Fibroblast of pulmonary artery (primary cell): ENCODE measurements at regions not wholly inside any gene's neighbourhood (a gene's known extent, or its start where the extent isn't known, plus 50 kb on each side); places are given as distances from the start of the nearest gene placed in this dataset.
"Not testable (repeated sequence)": the region's sequence is repeated elsewhere in the genome, so short reads cannot be mapped to it uniquely, and the experiment has no call there.

Experiments used
- DNase-seq: peaks from one replicate; pipeline ENCODE4 v3.0.0-alpha.2; 2010; ENCODE audit warnings: low read depth
- H3K4me3 ChIP-seq: replicated peaks from 2 replicates; pipeline ENCODE4 v1.5.1; 2011; ENCODE audit warnings: low read depth, mild to moderate bottlenecking, control low read depth, low read length, moderate library complexity
- CTCF ChIP-seq: IDR thresholded peaks from 2 replicates; pipeline ENCODE4 v1.5.1; 2011; ENCODE audit warnings: mild to moderate bottlenecking, control low read depth, low read length, inconsistent platforms; ENCODE audit errors: missing control alignments

GRCh38 chr3:104257486-104257885 lies 1109.2 kb upstream of the ALCAM start:
- no peak overlapping the region for H3K4me3 ChIP-seq
- no peak for TF ChIP-seq CTCF
- DNase-seq = no peak

- DNase-seq = no peak
- no peak for TF ChIP-seq CTCF
- no peak overlapping the region for H3K4me3 ChIP-seq
Observed at GRCh38 chr3:104263477-104263876, 1103.2 kb upstream of the ALCAM start.

GRCh38 chr3:104266219-104266618 lies 1100.5 kb upstream of the ALCAM start:
- not testable (repeated sequence) for H3K4me3 ChIP-seq, DNase-seq

- DNase-seq = no peak
- no peak overlapping the region for H3K4me3 ChIP-seq
- TF ChIP-seq CTCF = no peak
Observed at GRCh38 chr3:104269771-104270170, 1096.9 kb upstream of the ALCAM start.

- peak; percentile 66 for DNase-seq
- H3K4me3 ChIP-seq = no peak overlapping the region
- TF ChIP-seq CTCF = peak; percentile 88
Observed at GRCh38 chr3:104273046-104273649, 1093.6 kb upstream of the ALCAM start.

- DNase-seq = no peak
- no peak overlapping the region for H3K4me3 ChIP-seq
- no peak for TF ChIP-seq CTCF
Observed at GRCh38 chr3:104275199-104275598, 1091.5 kb upstream of the ALCAM start.

GRCh38 chr3:104279617-104280016 lies 1087.1 kb upstream of the ALCAM start:
- peak; percentile 67 for DNase-seq
- peak overlapping the region; percentile 35 for H3K4me3 ChIP-seq
- no peak for TF ChIP-seq CTCF
